ENCODE measurements at regions not wholly inside any gene's neighbourhood (a gene's known extent, or its start where the extent isn't known, plus 50 kb on each side); places are given as distances from the start of the nearest gene placed in this dataset.
"Not testable (repeated sequence)": the region's sequence is repeated elsewhere in the genome, so short reads cannot be mapped to it uniquely, and the experiment has no call there.

GRCh38 chr5:67549296-67549618 lies 352.7 kb upstream of the CD180 start:
- Histone ChIP-seq H3K9me3 (no peaks in the 10 kb centered on the region), H3K4me1 (no peaks in the 10 kb centered on the region), H3K27me3 (no peaks in the 10 kb centered on the region), H3K27ac (no peak overlapping the region), H3K36me3 (no peaks in the 10 kb centered on the region), H3K4me3 (no peak overlapping the region)
- TF ChIP-seq CTCF (IDR thresholded peaks at IDR 0.05): no peak
- DNase-seq (ENCODE audit: low spot score): no peak

GRCh38 chr5:67548520-67549295 lies 352.1 kb upstream of the CD180 start:
- H3K36me3 ChIP-seq: no peaks in the 10 kb centered on the region
- H3K9me3 ChIP-seq: no peaks in the 10 kb centered on the region
- no peaks in the 10 kb centered on the region for H3K27me3 ChIP-seq
- no peak for TF ChIP-seq CTCF (IDR thresholded peaks at IDR 0.05)
- no peak overlapping the region for H3K4me3 ChIP-seq
- H3K4me1 ChIP-seq: no peaks in the 10 kb centered on the region
- DNase-seq (ENCODE audit: low spot score): no peak
- no peak overlapping the region for H3K27ac ChIP-seq

- no peak for TF ChIP-seq CTCF (IDR thresholded peaks at IDR 0.05)
- Histone ChIP-seq H3K27me3 (no peaks in the 10 kb centered on the region), H3K4me1 (no peaks in the 10 kb centered on the region), H3K27ac (no peak overlapping the region), H3K36me3 (no peaks in the 10 kb centered on the region), H3K4me3 (no peak overlapping the region), H3K9me3 (no peaks in the 10 kb centered on the region)
- DNase-seq (ENCODE audit: low spot score): no peak
Observed at GRCh38 chr5:67547682-67548081, 351.1 kb upstream of the CD180 start.

- DNase-seq (ENCODE audit: low spot score); H3K9me3 ChIP-seq; H3K27ac ChIP-seq: not testable (repeated sequence)
Observed at GRCh38 chr5:67544942-67545341, 348.3 kb upstream of the CD180 start.

GRCh38 chr5:67543720-67544270 lies 347.2 kb upstream of the CD180 start:
- TF ChIP-seq CTCF (IDR thresholded peaks at IDR 0.05): no peak
- no peak overlapping the region for H3K4me3 ChIP-seq
- no peaks in the 10 kb centered on the region for H3K9me3 ChIP-seq
- no peaks in the 10 kb centered on the region for H3K4me1 ChIP-seq
- H3K27ac ChIP-seq: no peak overlapping the region
- DNase-seq (ENCODE audit: low spot score): no peak
- no peaks in the 10 kb centered on the region for H3K36me3 ChIP-seq
- H3K27me3 ChIP-seq: no peaks in the 10 kb centered on the region

More at GRCh38 chr5:67544942-67545341, 348.3 kb upstream of the CD180 start:
- not testable (repeated sequence) for H3K4me3 ChIP-seq, H3K4me1 ChIP-seq, H3K27me3 ChIP-seq, H3K36me3 ChIP-seq

GRCh38 chr5:67542479-67542878 lies 345.9 kb upstream of the CD180 start:
- no peak for DNase-seq (ENCODE audit: low spot score)
- Histone ChIP-seq H3K4me1 (peaks cover 0 to 8% of the 10 kb centered on the region in 2 donors), H3K4me3 (no peak overlapping the region), H3K27ac (no peak overlapping the region), H3K36me3 (no peaks in the 10 kb centered on the region), H3K9me3 (no peaks in the 10 kb centered on the region), H3K27me3 (no peaks in the 10 kb centered on the region)
- no peak for TF ChIP-seq CTCF (IDR thresholded peaks at IDR 0.05)

Data from right atrium auricular region (tissue), 2 donors.